ENCODE measurements at regions not wholly inside any gene's neighbourhood (a gene's known extent, or its start where the extent isn't known, plus 50 kb on each side); places are given as distances from the start of the nearest gene placed in this dataset.
A peak's percentile ranks its signal among the peaks of the same experiment; 100 is the strongest.

- no peak for TF ChIP-seq CTCF (conservative IDR thresholded peaks at IDR 0.05; ENCODE audit: low read depth, low read length)
- no peaks in the 10 kb centered on the region for H3K79me2 ChIP-seq (ENCODE audit: insufficient read depth, low read depth)
- no peak overlapping the region for H2AFZ ChIP-seq (ENCODE audit: low read depth)
- H3K4me2 ChIP-seq = no peak overlapping the region
- H3K4me1 ChIP-seq (ENCODE audit: low read depth, poor library complexity, severe bottlenecking) = no peaks in the 10 kb centered on the region
- no peaks in the 10 kb centered on the region for H3K36me3 ChIP-seq (ENCODE audit: insufficient read depth)
- H3K9ac ChIP-seq = no peak overlapping the region
- H4K20me1 ChIP-seq (ENCODE audit: insufficient read depth) = no peaks in the 10 kb centered on the region
- H3K27ac ChIP-seq = no peak overlapping the region
- no peaks in the 10 kb centered on the region for H3K27me3 ChIP-seq (ENCODE audit: insufficient read depth, low read depth)
- no peak overlapping the region for H3K4me3 ChIP-seq (IDR thresholded peaks at IDR 0.05; ENCODE audit: insufficient read depth, low read depth, low read length)
These were observed 108.6 kb upstream of the NYAP2 start for GRCh38 chr2:225290757-225291400.

GRCh38 chr2:225289659-225290058, 109.9 kb upstream of the NYAP2 start:
- no peak overlapping the region for H3K4me3 ChIP-seq (IDR thresholded peaks at IDR 0.05; ENCODE audit: insufficient read depth, low read depth, low read length)

GRCh38 chr2:225288986-225289385, 110.5 kb upstream of the NYAP2 start:
- Histone ChIP-seq H3K27ac (no peak overlapping the region), H3K4me1 (ENCODE audit: low read depth, poor library complexity, severe bottlenecking) (no peaks in the 10 kb centered on the region), H4K20me1 (ENCODE audit: insufficient read depth) (no peaks in the 10 kb centered on the region), H3K4me3 (IDR thresholded peaks at IDR 0.05; ENCODE audit: insufficient read depth, low read depth, low read length) (no peak overlapping the region), H3K36me3 (ENCODE audit: insufficient read depth) (no peaks in the 10 kb centered on the region), H2AFZ (ENCODE audit: low read depth) (no peak overlapping the region), H3K27me3 (ENCODE audit: insufficient read depth, low read depth) (no peaks in the 10 kb centered on the region), H3K9ac (no peak overlapping the region), H3K4me2 (no peak overlapping the region), H3K79me2 (ENCODE audit: insufficient read depth, low read depth) (no peaks in the 10 kb centered on the region)
- TF ChIP-seq CTCF (conservative IDR thresholded peaks at IDR 0.05; ENCODE audit: low read depth, low read length) = no peak

More at GRCh38 chr2:225289659-225290058, 109.9 kb upstream of the NYAP2 start:
- Histone ChIP-seq H3K4me2 (no peak overlapping the region), H3K9ac (no peak overlapping the region), H4K20me1 (ENCODE audit: insufficient read depth) (no peaks in the 10 kb centered on the region), H2AFZ (ENCODE audit: low read depth) (no peak overlapping the region), H3K4me1 (ENCODE audit: low read depth, poor library complexity, severe bottlenecking) (no peaks in the 10 kb centered on the region), H3K36me3 (ENCODE audit: insufficient read depth) (no peaks in the 10 kb centered on the region), H3K79me2 (ENCODE audit: insufficient read depth, low read depth) (no peaks in the 10 kb centered on the region), H3K27me3 (ENCODE audit: insufficient read depth, low read depth) (no peaks in the 10 kb centered on the region), H3K27ac (no peak overlapping the region)
- TF ChIP-seq CTCF (conservative IDR thresholded peaks at IDR 0.05; ENCODE audit: low read depth, low read length) = no peak

- Histone ChIP-seq H3K4me2 (no peak overlapping the region), H2AFZ (ENCODE audit: low read depth) (no peak overlapping the region), H3K4me3 (IDR thresholded peaks at IDR 0.05; ENCODE audit: insufficient read depth, low read depth, low read length) (no peak overlapping the region), H3K9ac (no peak overlapping the region), H3K27ac (no peak overlapping the region), H3K79me2 (ENCODE audit: insufficient read depth, low read depth) (no peaks in the 10 kb centered on the region), H3K27me3 (ENCODE audit: insufficient read depth, low read depth) (no peaks in the 10 kb centered on the region), H3K4me1 (ENCODE audit: low read depth, poor library complexity, severe bottlenecking) (no peaks in the 10 kb centered on the region), H4K20me1 (ENCODE audit: insufficient read depth) (no peaks in the 10 kb centered on the region), H3K36me3 (ENCODE audit: insufficient read depth) (no peaks in the 10 kb centered on the region)
- peak; percentile 69 for TF ChIP-seq CTCF (conservative IDR thresholded peaks at IDR 0.05; ENCODE audit: low read depth, low read length)
These were observed 116.4 kb upstream of the NYAP2 start for GRCh38 chr2:225282858-225283710.
